GM08714 (cell line): ENCODE measurements at regions not wholly inside any gene's neighbourhood (a gene's known extent, or its start where the extent isn't known, plus 50 kb on each side); places are given as distances from the start of the nearest gene placed in this dataset.

Experiments
- H3K4me3 ChIP-seq: fragments of 200-500 bp; sonication (Bioruptor generic); 2 replicates; pipeline ENCODE4 v1.5.1; 2014; ENCODE audit warnings: mild to moderate bottlenecking, low read length, inconsistent platforms
- ZNF274 ChIP-seq: IDR thresholded peaks from 2 replicates; pipeline ENCODE4 v1.6.1; 2012; ENCODE audit warnings: mild to moderate bottlenecking, low read depth, low read length

DNA sequence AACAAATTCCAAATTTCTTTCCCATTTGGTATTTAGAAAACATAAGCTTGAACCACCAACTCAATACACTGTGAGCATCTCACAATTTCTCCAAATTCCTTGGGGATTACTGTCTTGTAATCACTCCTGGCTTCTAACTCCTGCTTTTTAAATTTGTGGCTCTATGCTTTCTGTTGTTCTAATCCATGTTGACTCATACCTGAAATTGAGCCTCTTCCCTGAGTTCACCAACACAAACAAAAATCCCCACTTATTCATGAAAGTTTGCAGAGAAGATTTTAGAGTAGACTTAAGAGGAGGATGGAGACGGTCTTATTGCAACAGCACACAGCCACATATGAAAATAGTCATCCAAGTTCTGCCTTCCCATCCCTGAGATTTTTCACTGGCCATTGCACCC, 252.5 kb downstream of the PTEN start:
- H3K4me3 ChIP-seq = no peak overlapping the region; the same call in 1 of the 2 replicates
- TF ChIP-seq ZNF274 = no peak

DNA sequence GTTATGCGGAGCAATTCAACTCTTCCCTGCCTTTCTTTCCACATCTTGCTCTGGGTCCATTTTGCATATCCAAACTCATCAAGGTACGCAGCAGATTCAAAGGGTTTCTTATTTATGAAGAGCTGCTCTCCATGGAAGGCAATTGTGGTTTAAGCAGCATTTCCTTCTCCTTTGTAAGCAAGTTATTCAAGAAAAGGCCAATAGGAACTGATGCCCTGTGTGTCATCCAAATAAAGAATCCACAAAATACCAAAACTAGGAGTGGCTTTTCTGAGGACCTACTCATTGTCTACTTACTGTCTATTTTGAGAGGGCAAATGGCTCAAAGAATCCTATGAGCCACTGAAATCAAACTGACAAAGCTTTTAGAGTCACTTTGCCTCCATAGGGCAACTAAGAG, 253.1 kb downstream of the PTEN start:
- no peak overlapping the region; the same call in 1 of the 2 replicates for H3K4me3 ChIP-seq
- no peak for TF ChIP-seq ZNF274

- no peak overlapping the region; the same call in 1 of the 2 replicates for H3K4me3 ChIP-seq
- TF ChIP-seq ZNF274 = no peak
Measured at GRCh38 chr10:88116971-88117626, 253.7 kb downstream of the PTEN start.

DNA sequence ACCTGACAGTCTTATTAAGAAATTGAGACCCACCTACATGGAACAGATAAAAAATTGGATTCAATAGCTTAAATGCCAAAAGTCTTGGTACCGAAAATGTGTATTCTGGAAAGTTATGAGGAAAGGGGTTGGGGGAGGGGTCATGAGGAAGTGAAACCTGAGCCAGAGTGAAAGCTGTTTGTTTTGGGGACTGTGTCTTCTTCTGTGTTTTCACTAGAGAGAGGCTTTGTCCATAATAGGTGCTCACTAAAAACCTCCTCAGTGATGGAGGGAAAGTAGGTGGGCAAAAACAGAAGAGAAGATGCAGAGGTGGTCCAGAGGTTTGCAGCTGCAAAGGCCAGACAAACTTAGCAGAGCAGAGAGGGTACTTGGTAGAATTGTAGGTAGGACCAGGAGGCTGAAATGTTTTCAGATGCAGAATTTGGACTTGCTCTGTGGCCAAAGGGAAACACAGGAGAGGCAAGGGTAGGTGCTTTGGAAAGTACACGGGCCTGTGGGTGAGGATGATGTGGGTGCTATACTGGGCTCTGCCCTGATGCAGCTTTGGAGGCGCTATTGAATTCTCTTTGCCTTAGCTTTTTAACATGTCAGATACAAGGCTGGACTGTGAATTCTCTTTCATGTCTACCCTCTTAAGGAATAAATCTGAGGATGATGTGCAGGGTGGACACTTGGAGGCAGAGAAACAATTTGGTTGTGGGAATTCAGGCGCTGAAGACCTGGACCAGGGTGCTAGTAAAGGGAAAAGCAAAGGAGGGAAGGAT, 254.6 kb downstream of the PTEN start:
- H3K4me3 ChIP-seq = peak overlapping the region; percentile 27; the same call in 1 of the 2 replicates
- no peak for TF ChIP-seq ZNF274

DNA sequence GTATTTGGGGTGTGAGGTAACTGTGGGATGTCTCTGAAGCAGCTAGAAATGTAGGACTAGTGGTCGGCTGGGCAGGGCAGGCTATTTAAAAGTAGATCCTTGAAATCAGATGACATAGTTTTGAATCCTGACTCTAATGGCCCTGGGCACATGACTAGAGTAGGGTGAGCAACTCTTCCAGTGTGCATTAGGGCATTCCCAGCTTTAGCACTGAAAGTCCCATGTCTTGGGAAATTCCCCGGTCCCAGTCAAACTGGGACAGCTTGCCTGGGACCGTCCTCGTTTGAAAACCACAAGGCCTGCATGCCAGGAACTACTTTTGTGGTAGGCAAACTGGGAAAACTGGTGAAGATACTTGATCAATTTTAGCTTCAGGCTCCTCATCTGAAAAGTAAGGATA, 255.3 kb downstream of the PTEN start:
- peak overlapping the region; percentile 27; the same call in 1 of the 2 replicates for H3K4me3 ChIP-seq
- TF ChIP-seq ZNF274 = no peak

GRCh38 chr10:88119160-88119559, 255.7 kb downstream of the PTEN start:
- no peak for TF ChIP-seq ZNF274
- no peak overlapping the region for H3K4me3 ChIP-seq

DNA sequence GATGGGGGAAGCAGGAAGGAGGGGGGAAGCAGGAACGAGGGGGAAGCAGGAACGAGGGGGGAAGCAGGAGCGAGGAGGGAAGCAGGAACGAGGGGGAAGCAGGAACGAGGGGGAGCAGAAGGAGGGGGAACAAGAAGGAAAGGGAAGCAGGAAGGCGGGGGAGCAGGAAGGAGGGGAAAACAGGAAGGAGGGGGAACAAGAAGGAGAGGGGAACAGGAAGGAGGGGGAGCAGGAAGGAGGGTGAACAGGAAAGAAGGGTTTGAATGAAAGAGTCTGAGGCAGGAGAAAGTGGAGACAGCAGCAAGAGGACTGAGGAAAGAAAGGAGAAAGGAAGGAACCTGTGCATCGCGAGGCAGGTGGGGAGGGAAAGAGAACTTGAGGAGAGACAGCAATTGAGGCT, 256.6 kb downstream of the PTEN start:
- no peak overlapping the region for H3K4me3 ChIP-seq
- no peak for TF ChIP-seq ZNF274

DNA sequence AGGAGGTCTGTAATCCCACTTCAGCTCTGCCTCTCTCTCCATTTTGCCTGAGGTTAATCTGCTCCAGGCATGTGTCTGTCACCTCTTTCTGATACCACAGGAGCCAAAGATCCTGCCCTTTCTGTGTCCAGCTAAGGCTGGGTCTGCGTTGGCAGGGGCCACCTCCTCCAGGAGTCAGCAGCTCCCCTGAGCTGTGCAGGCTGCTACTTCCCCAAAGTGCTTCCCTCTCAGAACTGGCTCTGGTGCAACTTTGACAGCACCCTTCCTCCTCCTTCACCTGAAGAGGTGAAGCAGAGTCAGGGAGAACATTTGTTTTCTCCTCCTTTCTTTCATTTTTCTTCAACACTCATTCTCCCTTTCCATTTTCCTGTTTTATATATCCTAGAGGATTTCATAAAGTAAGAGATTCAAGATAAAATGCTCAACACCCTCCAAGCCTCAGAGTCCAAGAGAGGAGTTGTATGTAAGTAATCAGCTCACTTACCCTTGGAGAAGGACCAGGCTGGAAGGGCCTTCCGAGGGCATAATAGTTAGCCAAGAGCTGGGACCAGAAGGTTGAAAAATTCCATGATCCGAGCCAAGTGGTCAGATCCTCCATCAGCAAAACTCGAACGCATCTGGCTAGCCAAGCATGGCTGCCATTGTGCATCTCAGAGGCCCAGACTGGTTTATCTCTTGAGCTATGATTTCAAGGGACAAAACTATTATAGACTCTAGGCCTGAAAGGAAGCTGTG, 257.3 kb downstream of the PTEN start:
- no peak for TF ChIP-seq ZNF274
- no peak overlapping the region for H3K4me3 ChIP-seq

- H3K4me3 ChIP-seq = no peak overlapping the region
- TF ChIP-seq ZNF274 = no peak
Measured at GRCh38 chr10:88121361-88121760, 257.9 kb downstream of the PTEN start.

DNA sequence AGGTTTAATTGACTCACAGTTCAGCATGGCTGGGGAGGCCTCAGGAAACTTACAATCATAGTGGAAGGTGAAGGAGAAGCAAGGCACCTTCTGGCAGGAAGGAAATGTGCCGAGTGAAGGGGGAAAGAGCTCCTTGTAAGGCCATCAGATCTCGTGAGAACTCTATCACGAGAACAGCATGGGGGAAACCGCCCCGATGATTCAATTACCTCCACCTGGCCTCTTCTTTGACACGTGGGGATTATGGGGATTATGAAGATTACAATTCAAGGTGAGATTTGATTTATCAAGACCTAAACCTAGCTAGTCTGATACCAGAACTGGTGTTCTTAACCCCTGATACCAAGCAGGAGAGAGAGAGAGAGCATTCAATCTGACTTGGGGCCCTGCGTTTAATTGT, 258.7 kb downstream of the PTEN start:
- no peak overlapping the region for H3K4me3 ChIP-seq
- TF ChIP-seq ZNF274 = no peak

DNA sequence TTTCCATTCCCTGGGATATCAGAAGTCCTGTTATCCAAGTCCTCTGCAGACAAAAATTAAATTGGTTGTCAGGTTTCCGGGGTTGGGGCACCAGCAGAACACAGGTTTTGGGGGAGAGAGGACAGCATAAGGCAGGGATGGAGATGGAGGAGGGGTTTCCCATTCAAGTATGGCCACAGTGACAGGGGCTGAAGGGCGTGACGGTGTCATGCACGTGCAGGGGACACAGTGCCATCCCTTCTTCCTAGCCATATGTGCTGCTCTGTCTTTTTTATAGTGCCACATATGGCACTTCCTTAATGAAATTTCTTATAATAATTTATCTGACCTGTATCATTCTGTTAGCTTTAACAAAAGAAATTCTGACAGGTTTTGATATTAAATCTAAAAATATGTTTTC, 259.2 kb downstream of the PTEN start:
- no peak for TF ChIP-seq ZNF274
- no peak overlapping the region for H3K4me3 ChIP-seq

- H3K4me3 ChIP-seq = no peak overlapping the region
- no peak for TF ChIP-seq ZNF274
Measured at GRCh38 chr10:88125766-88126165, 262.3 kb downstream of the PTEN start.

- TF ChIP-seq ZNF274 = no peak
- no peak overlapping the region for H3K4me3 ChIP-seq
Measured at GRCh38 chr10:88126699-88127098, 263.3 kb downstream of the PTEN start.

DNA sequence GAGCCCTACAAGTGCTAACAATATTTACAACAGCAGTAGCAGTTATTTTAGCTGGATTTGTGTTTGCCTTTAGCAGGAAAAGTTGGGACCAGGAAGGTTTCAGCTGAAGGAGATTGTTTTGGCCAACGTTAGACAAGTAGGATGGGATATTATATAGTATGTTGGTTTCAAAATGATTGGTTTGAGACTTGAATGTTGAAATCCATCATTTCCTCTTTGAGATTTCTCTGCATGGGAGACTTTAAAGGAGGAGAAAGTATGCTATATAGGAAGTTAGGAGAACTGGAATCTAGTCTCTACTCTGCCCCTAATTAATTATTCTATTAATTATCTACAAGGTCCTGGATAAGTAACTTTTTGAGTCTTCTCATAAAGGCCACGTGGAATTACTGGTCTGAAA, 263.8 kb downstream of the PTEN start:
- no peak for TF ChIP-seq ZNF274
- no peak overlapping the region for H3K4me3 ChIP-seq

DNA sequence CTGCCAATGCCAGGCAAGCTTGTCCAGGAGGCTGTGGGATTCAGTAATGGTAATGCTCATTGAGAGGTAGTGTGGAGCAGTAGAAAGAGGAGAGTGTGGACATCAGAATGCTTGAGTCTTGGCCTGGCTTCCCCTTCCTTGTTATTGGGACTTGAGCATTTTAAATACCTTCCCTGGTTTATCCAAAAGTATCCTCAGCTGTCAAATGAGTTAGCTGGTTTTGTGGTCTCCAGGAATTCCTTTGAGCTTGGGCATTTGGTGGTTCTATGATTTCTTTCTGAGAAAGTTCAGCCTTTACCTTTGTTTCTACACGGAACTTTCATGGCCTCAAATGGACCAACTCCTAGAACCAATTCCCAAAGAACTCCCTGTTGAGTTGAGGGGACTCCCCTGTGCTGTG, 264.3 kb downstream of the PTEN start:
- H3K4me3 ChIP-seq = no peak overlapping the region
- no peak for TF ChIP-seq ZNF274

DNA sequence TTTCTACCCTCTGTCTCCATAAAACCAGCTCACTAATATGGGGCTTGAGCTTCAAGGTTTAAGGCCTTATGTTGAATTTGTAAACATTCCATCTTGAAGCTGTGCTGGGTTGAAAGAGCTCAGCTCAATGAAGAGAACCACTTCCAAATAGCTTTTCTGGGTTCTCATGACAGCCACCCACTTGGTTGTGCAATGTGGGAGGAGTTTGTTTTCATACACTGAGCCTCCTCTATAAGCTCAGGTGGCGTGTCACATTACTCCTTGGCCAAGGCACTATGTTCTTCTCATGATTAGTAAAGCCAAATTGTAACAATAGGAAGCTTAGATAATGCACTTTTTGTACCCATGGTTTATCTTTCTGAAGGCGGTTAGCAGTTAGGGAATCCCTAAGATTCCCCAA, 265.6 kb downstream of the PTEN start:
- TF ChIP-seq ZNF274 = no peak
- H3K4me3 ChIP-seq = no peak overlapping the region
